GM18870 (cell line): ENCODE measurements at regions not wholly inside any gene's neighbourhood (a gene's known extent, or its start where the extent isn't known, plus 50 kb on each side); places are given as distances from the start of the nearest gene placed in this dataset.
A peak's percentile ranks its signal among the peaks of the same experiment; 100 is the strongest.

Experiments
- ATAC-seq: cut with Tn5 transposase; IDR thresholded peaks from one replicate; pipeline ENCODE4 v1.9.1; 2021; ENCODE audit warnings: moderate library complexity; ENCODE audit not compliant: unreplicated experiment

- ATAC-seq, result no peak
Observed at GRCh38 chr13:31925079-31925478, 106.5 kb upstream of the FRY start.

- ATAC-seq, result no peak
Observed at GRCh38 chr13:31927219-31927653, 104.3 kb upstream of the FRY start.

DNA sequence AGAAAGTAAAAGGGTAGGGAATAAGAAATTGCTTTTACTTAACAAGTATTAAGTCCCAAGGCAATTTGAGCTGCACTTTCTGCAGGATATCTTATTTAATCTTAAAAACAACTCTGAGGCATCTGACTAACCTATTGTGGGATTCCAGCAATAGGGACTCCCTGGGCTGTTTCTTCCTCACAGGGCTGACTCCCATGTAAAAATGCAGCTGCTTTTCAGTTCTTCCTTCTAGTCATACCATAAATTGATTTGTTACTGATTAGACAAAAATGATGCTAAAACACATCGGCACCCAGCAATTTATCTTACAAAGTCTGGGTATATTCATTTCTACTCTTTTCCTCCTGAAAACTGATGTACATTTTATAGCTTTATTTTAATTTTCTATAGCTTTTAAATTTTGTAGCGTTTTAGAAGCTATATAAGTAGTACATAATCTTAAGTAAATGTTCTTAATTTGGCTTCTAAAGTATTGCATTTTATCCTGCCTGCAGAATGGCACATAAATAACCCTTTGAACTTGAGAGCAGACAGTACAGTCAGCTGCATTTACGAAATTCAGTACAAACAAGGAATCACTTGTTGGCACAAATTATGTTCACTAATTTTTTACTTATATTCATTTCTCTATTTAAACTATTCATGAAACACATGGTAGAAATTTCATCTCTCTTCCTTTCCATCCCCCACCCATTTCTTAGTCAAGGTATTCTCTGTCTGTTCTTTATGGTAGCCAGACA is 102.4 kb upstream of the FRY start:
- ATAC-seq, result no peak

DNA sequence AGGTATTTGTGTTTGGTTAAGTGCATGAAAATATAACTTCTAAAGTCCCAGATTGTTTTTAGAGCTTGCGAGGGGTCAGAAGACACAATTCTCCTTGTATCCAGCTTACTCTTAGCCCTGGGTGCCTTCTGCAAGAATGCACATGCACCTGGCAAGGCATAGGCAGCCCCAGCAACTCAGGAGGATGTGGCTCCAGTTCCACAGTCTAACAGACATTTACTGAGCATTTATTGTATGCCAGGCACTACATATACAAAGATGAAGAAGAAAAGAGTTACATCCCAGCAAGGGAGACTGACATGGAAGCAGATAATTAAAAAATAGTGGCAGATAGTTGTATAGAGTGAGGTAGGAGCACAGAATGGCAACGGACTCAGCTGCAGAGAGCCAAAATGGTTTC is 101.1 kb upstream of the FRY start:
- ATAC-seq, result peak; percentile 10

DNA sequence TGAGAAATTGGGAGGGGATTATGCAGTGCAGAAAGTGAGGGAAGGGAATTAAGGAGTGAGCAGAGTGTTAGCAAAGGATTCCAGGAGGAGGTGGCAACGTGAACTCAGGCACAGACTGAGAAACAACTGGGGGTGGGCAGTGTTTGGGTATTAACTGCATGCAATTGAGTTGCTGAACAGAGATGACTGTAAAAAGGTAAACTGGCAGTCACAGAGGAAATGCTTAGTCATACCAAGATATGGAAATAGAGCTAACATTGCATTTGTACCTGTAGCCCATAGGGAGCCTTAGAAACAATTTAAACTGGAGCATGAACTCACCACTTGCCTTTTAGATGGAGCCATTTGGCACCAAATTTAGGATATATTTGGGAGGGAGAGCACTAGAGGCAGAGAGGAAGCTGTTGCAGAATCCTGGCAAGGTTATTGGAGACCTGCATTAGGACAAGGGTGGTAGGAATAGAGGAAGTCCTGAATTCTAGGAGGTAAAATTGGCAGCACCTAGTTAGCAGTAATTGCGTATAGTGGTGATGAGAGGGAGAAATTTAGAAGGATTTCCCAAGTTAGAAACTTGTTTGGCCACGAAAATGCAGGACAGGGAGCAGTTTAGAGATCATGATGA is 100.6 kb upstream of the FRY start:
- ATAC-seq, result peak; percentile 100

- ATAC-seq, result no peak
Observed at GRCh38 chr13:31937436-31937835, 94.1 kb upstream of the FRY start.

DNA sequence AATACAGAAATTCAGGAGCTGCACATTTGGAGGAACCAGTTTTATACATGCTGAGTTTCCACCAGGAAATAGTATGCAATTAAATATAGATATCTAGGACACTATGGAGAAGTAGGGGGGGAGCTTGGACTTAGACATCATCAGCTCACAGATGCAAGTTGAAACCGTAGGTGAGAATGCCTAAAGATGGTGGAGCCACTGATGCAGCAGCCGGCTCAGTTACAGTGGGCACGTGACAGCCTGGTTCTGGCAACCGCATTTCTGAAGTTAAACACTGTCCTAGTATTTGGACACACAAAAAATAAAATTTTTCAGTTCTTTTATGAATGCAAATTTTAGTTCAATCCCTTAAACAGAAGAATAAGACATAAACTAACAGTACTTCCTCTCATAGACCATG is 91.5 kb upstream of the FRY start:
- no peak for ATAC-seq

DNA sequence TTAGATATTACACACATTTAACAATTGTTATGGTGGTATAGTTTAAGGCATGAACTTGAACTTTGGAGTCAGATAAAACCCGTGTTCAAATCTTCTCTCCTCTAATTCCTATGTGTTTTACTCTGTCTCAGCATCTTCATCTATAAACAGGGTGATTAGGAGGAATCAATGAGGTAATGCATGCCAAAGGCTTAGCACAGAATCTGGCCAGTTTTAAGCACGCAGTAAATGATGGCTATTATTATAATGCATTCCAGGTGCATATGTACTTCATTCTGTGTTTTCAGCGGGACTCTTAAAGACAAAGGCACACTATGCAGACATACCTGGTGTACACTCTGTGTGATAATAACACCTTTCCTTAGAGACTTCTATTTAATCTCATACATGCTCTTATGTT is 88.0 kb upstream of the FRY start:
- ATAC-seq, result no peak

- ATAC-seq, result no peak
Observed at GRCh38 chr13:31944262-31945160, 87.1 kb upstream of the FRY start.

DNA sequence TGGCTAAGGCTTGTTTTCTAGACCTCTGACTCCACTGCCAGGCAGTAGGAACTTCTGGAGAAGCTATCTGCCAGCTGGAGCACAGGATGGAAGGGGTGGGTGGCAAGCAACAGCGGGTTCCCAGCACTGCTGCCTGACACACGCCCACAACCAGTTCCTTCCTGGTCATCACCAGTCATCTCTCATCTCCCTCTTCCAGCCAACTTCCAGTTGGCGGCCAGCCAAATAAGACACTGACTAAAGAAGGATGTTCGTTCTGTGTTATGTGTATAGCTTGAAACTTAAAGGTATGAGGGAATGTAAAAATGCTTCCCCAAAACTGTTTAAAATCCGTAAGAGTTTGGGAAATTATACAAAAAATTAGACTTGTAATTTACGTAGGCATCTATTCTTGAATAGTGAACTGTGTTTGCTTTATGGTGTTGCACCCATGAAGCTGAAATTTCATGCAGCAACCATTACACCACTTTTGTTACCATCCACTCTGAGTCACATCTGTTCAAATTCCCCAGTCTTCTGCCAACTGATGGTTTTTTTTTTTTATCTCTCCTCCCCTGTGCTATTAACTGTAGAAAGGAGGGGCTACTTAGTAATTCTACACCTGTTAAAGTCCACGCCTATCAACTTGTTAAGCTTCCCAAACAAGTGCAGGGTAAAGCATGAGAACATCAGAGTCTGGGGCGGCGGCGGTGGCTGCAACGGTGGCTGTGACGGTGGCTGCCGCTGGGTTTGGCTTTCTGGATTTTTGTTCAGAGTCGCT is 86.2 kb upstream of the FRY start:
- ATAC-seq, result no peak

DNA sequence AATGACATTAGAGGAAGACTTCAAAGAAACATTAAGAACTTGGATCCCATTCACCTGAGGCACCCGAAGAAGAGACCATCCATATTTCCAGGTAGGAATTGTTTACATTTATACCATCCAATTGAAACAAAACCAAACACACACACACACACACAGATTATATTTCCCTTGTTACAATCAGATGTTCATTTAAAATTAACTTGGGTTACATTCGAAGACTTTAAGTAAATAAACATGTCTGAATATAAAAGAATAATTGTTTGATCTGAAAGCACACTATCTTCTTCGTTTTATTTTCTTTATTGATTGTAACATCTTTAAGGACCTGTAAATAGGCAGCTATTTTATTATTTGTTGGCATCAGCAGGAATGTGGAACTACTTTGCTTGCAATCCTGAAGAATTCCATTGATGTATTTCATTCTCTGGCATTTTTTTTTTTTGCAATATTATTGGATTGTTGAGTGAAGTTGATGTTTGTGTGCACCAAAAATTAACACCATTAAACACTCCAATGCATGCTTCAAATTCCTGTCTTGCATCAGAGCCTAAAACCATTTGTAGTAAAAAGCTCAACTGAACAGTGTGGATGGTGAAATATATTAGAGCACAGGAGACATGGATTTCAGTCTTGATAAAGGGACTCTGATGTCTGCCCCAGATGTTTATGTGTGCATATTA is 85.3 kb upstream of the FRY start:
- ATAC-seq, result no peak

DNA sequence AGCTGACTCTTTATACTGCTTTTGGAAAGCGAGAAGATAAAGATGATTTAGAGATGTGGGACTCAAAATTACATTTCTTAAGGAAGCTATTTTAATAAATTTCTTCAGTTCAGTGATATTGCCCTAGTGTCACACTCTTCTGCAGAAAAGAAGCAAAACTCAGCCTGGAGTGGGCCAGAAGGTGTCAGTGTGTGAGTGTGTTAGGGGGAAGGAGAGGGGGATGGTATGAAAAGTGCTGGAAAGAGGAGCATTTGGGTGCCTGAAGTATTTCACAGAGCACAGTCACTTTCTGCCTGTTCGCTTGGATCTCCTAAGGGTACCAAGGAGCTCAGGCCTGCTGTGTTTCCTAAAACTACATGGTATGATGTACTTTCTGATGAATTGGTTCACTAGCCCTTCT is 84.5 kb upstream of the FRY start:
- no peak for ATAC-seq

GRCh38 chr13:31947506-31947905 is 84.1 kb upstream of the FRY start:
- no peak for ATAC-seq

GRCh38 chr13:31949486-31949885 is 82.1 kb upstream of the FRY start:
- no peak for ATAC-seq

DNA sequence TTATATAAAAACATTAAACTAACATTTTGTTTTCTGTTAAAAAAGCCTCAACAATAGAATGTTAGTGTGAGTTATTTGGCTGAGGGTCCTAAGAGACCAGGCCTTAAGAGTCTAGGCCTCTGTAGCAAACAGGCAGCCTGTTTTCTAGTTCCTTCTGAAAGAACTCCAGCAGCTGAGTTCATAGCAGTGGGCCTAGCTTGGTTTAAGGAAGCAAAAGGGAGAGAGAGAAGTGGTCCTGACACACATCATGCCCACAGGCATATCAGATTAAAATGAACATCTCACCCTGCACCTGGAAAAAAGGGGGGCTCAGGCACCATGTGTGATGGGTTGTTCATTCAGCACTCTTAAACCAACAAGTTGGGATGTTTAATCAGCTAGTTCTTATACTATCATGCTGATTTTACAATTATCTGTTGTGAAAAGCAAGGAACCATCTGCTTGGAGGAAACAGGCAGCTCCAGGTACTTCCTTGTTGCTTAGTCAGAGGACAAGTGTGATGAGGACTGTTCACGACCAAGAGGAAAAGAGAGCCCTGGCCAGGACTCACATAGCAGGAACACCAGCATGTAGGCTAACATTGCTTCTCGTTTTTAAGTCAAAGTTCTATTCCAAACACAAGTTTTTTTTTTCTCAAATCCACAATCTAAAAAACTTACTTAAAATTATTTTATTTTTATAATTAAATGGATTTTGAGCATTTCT is 81.3 kb upstream of the FRY start:
- ATAC-seq, result no peak

GRCh38 chr13:31951215-31951678 is 80.3 kb upstream of the FRY start:
- peak; percentile 93 for ATAC-seq

DNA sequence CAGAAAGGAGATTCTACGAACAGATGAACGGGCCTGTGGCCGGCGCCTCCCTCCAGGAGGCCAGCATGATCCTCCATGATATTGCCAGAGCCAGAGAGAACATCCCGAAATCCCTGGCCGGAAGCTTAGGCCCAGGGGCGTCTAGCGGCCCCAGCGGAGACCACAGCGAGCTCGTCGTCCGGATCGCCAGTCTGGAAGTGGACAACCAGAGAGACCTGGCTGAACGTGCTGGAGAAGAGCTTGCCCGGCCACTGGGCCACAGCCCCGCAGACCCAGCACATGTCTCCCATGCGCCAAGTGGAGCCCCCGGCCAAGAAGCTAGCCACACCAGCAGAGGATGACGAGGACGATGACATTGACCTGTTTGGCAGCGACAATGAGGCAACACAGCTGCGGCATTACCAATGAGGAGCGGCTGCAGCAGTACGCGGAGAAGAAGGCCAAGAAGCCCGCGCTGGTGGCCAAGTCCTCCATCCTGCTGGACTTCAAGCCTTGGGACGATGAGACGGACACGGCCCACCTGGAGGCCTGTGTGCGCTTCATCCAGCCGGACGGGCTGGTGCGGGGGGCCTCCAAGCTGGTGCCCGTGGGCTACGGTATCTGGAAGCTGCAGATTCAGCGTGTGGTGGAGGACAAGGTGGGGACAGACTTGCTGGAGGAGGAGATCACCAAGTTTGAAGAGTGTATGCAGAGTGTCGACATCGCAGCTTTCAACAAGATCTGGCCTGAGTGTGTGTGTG is 78.8 kb upstream of the FRY start:
- no peak for ATAC-seq

DNA sequence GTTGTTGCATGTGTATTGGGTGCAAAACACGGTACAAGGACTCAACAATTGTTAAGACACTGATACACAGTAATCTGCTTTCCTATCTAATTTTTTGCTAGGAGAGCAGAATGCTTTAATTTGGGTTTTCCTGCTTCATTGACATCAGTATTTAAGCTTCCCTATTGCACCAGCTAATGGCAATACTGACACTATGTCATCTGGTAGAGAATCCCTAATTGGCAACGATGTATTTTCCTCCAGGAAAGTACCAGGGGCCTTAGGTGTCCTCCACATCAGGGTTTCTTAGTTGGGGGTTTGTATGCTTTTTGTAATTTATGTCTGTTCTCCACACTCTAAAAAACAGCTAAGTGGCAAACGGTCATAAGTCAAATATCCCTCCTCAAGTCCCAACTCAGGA is 76.5 kb upstream of the FRY start:
- no peak for ATAC-seq

DNA sequence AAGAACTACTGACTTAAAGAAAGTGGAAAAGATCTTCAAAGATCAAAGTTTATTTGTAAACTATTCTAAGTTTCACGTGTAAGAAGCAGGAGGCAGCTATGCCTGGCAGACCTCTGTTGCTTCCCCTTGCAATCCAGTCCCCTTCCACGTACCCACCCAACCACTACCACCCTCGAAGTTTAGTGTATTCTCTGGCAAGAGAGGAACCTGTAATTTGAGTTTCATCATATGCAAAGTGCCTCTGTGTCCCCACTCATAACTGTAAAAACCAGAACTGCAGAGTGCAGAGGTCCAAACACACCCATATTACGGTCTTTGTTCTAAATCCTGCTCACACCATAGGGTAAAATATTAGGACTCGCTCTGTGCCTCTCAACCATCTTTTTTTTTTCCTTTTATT is 75.8 kb upstream of the FRY start:
- ATAC-seq, result no peak
